Jurkat, Clone E6-1 (cell line): ENCODE measurements at regions not wholly inside any gene's neighbourhood (a gene's known extent, or its start where the extent isn't known, plus 50 kb on each side); places are given as distances from the start of the nearest gene placed in this dataset.
"Not testable (repeated sequence)": the region's sequence is repeated elsewhere in the genome, so short reads cannot be mapped to it uniquely, and the experiment has no call there.

Source experiments
- DNase-seq: peaks from one replicate; pipeline ENCODE4 v3.0.0-alpha.2; 2011; ENCODE audit warnings: low read depth, low spot score
- H3K4me3 ChIP-seq: 2 replicates; pipeline ENCODE4 v1.5.1; 2011; ENCODE audit warnings: mild to moderate bottlenecking, low read length, control low read depth, moderate library complexity

GRCh38 chr2:95681589-95682081 is 89.8 kb downstream of the TRIM43 start:
- DNase-seq, H3K4me3 ChIP-seq: not testable (repeated sequence)

GRCh38 chr2:95682889-95683517 is 91.2 kb downstream of the TRIM43 start:
- DNase-seq, H3K4me3 ChIP-seq: not testable (repeated sequence)

- H3K4me3 ChIP-seq = no peak overlapping the region
- DNase-seq = no peak
Observed at GRCh38 chr2:95685513-95685912, 93.7 kb downstream of the TRIM43 start.

- not testable (repeated sequence) for H3K4me3 ChIP-seq
Observed at GRCh38 chr2:95686056-95686825, 94.4 kb downstream of the TRIM43 start.

GRCh38 chr2:95687852-95688251 is 96.1 kb downstream of the TRIM43 start:
- not testable (repeated sequence) for H3K4me3 ChIP-seq, DNase-seq

More at GRCh38 chr2:95686056-95686825, 94.4 kb downstream of the TRIM43 start:
- not testable (repeated sequence) for DNase-seq

- not testable (repeated sequence) for H3K4me3 ChIP-seq, DNase-seq
Observed at GRCh38 chr2:95691210-95691609, 99.4 kb downstream of the TRIM43 start.

GRCh38 chr2:95693071-95693846 is 101.5 kb downstream of the TRIM43 start:
- DNase-seq, H3K4me3 ChIP-seq: not testable (repeated sequence)

- no peak for DNase-seq
- no peak overlapping the region for H3K4me3 ChIP-seq
Observed at GRCh38 chr2:95695613-95696012, 103.8 kb downstream of the TRIM43 start.

GRCh38 chr2:95698146-95698545 is 106.3 kb downstream of the TRIM43 start:
- no peak for DNase-seq
- no peak overlapping the region for H3K4me3 ChIP-seq

GRCh38 chr2:95699201-95700184 is 107.7 kb downstream of the TRIM43 start:
- H3K4me3 ChIP-seq, DNase-seq: not testable (repeated sequence)

GRCh38 chr2:95700519-95700918 is 108.7 kb downstream of the TRIM43 start:
- no peak overlapping the region for H3K4me3 ChIP-seq
- no peak for DNase-seq

- H3K4me3 ChIP-seq = no peak overlapping the region
- no peak for DNase-seq
Observed at GRCh38 chr2:95702471-95702870, 110.7 kb downstream of the TRIM43 start.

- DNase-seq, H3K4me3 ChIP-seq: not testable (repeated sequence)
Observed at GRCh38 chr2:95707161-95707560, 115.4 kb downstream of the TRIM43 start.

GRCh38 chr2:95707837-95708236 is 116.0 kb downstream of the TRIM43 start:
- no peak for DNase-seq
- no peak overlapping the region for H3K4me3 ChIP-seq

- H3K4me3 ChIP-seq = no peak overlapping the region
- no peak for DNase-seq
Observed at GRCh38 chr2:95709831-95710230, 118.0 kb downstream of the TRIM43 start.

GRCh38 chr2:95713470-95714177 is 121.8 kb downstream of the TRIM43 start:
- not testable (repeated sequence) for H3K4me3 ChIP-seq, DNase-seq

GRCh38 chr2:95714398-95714797 is 122.6 kb downstream of the TRIM43 start:
- DNase-seq, H3K4me3 ChIP-seq: not testable (repeated sequence)

- DNase-seq = no peak
- no peak overlapping the region for H3K4me3 ChIP-seq
Observed at GRCh38 chr2:95719473-95720060, 127.8 kb downstream of the TRIM43 start.
